ENCODE measurements at regions not wholly inside any gene's neighbourhood (a gene's known extent, or its start where the extent isn't known, plus 50 kb on each side); places are given as distances from the start of the nearest gene placed in this dataset.

GRCh38 chr13:44277459-44277858 lies 96.2 kb upstream of the SERP2 start:
- no peak for DNase-seq
- Histone ChIP-seq H3K27ac (no peak overlapping the region), H3K9ac (ENCODE audit: low read depth in 2 of 2, low read length in 2 of 2) (no peak overlapping the region), H3K4me1 (no peaks in the 10 kb centered on the region), H3K9me3 (no peaks in the 10 kb centered on the region), H3K27me3 (no peaks in the 10 kb centered on the region), H3K36me3 (no peaks in the 10 kb centered on the region), H3K4me3 (no peak overlapping the region)
- intact Hi-C loops (cut with DNase I): no loop called here
- TF ChIP-seq CTCF (IDR thresholded peaks at IDR 0.05): no peak

DNA sequence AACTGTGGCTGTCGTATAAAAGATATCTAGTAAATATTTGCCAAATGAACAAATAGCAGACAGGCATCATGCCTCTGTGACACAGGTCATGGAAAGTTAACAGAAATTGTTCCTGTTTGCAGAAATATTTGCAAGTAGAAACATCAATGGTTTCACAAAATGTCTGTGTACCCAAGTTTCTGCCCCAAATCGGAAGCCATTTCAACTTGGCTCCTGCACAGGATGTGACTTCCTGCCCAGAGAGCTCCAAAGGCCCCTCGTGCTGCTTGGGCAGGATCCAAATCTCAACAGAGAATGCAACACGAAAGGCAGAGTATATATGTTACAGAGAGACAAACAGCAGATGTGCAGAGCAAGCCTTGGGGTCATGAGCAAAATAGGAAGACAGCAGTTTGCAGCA lies 95.5 kb upstream of the SERP2 start:
- Histone ChIP-seq H3K27me3 (no peaks in the 10 kb centered on the region), H3K4me3 (no peak overlapping the region), H3K36me3 (no peaks in the 10 kb centered on the region), H3K27ac (no peak overlapping the region), H3K9me3 (no peaks in the 10 kb centered on the region), H3K4me1 (no peaks in the 10 kb centered on the region), H3K9ac (ENCODE audit: low read depth in 2 of 2, low read length in 2 of 2) (no peak overlapping the region)
- TF ChIP-seq CTCF (IDR thresholded peaks at IDR 0.05): no peak
- intact Hi-C loops (cut with DNase I): no loop called here
- DNase-seq: no peak

- no peak overlapping the region for H3K4me3 ChIP-seq
- DNase-seq: no peak
- H3K9ac ChIP-seq (ENCODE audit: low read depth in 2 of 2, low read length in 2 of 2): no peak overlapping the region
- TF ChIP-seq CTCF (IDR thresholded peaks at IDR 0.05): no peak
- intact Hi-C loops (cut with DNase I): no loop called here
- H3K4me1 ChIP-seq: no peaks in the 10 kb centered on the region
- H3K27me3 ChIP-seq: no peaks in the 10 kb centered on the region
- no peaks in the 10 kb centered on the region for H3K9me3 ChIP-seq
- no peak overlapping the region for H3K27ac ChIP-seq
- H3K36me3 ChIP-seq: no peaks in the 10 kb centered on the region
These were observed 93.2 kb upstream of the SERP2 start for GRCh38 chr13:44280456-44280855.

DNA sequence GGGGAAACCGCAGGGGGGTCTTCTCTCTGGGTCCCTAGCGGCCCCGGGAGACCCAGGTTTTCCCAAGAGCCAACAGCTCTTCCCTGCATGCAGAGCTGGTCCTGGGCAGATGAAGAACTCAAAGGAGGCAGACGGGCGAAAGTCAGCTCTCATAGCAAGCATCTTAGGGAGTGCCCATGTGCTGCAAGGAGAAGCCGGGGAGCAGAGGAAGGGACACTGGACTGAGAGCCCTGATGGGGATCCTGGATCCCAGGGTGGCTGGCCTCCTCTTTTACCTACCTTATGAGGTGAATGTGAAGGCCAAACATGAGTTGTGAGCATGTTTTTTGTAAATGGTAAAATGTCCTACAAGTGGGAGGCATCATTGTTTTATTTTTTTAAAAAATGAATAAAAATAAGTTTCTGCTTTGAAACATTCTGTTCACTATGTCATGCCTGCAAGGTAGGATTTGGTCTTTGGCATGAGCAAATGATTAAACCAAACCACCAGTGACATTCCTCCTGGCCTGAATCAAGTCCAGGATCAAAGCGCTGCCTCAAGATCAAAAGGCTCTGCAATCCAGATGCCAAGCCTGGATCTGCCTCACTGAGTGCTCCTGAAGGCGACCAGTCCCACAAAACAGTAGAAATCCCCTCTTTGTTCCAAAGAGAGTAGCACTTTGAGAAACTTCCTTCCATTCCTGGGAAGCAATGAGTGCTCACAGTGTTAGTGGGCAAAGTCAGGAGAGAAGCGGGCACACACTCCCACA lies 92.2 kb upstream of the SERP2 start:
- Histone ChIP-seq H3K4me1 (no peaks in the 10 kb centered on the region), H3K27me3 (no peaks in the 10 kb centered on the region), H3K27ac (no peak overlapping the region), H3K36me3 (no peaks in the 10 kb centered on the region), H3K9ac (ENCODE audit: low read depth in 2 of 2, low read length in 2 of 2) (no peak overlapping the region), H3K4me3 (no peak overlapping the region), H3K9me3 (no peaks in the 10 kb centered on the region)
- intact Hi-C loops (cut with DNase I): no loop called here
- TF ChIP-seq CTCF (IDR thresholded peaks at IDR 0.05): no peak
- DNase-seq: no peak

- no peaks in the 10 kb centered on the region for H3K9me3 ChIP-seq
- no peak for TF ChIP-seq CTCF (IDR thresholded peaks at IDR 0.05)
- no peaks in the 10 kb centered on the region for H3K27me3 ChIP-seq
- H3K27ac ChIP-seq: no peak overlapping the region
- no peaks in the 10 kb centered on the region for H3K4me1 ChIP-seq
- H3K9ac ChIP-seq (ENCODE audit: low read depth in 2 of 2, low read length in 2 of 2): no peak overlapping the region
- intact Hi-C loops (cut with DNase I): no loop called here
- no peak for DNase-seq
- no peaks in the 10 kb centered on the region for H3K36me3 ChIP-seq
- no peak overlapping the region for H3K4me3 ChIP-seq
These were observed 90.0 kb upstream of the SERP2 start for GRCh38 chr13:44283600-44283999.
